ENCODE measurements at regions not wholly inside any gene's neighbourhood (a gene's known extent, or its start where the extent isn't known, plus 50 kb on each side); places are given as distances from the start of the nearest gene placed in this dataset.

DNA sequence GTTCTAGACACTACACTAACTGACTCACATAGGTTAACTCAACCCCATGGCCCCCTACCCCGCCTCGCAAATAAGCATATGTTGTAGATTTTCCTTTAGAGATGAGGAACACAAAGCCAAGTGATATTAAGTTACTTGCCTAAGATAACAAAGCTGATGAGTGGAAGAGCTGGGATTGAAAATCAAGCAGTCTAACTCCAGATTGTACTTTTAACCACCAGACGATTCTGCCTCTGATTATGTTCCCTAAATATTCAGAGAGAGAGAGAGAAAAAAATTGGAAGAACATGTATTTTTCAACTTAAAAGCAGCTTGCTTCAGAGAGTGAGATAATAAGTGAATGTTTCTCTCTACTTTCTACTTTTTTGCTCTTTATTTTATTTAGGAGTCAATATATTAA lies 66.9 kb upstream of the THBS1 start:
- TF ChIP-seq, protein P1, sequence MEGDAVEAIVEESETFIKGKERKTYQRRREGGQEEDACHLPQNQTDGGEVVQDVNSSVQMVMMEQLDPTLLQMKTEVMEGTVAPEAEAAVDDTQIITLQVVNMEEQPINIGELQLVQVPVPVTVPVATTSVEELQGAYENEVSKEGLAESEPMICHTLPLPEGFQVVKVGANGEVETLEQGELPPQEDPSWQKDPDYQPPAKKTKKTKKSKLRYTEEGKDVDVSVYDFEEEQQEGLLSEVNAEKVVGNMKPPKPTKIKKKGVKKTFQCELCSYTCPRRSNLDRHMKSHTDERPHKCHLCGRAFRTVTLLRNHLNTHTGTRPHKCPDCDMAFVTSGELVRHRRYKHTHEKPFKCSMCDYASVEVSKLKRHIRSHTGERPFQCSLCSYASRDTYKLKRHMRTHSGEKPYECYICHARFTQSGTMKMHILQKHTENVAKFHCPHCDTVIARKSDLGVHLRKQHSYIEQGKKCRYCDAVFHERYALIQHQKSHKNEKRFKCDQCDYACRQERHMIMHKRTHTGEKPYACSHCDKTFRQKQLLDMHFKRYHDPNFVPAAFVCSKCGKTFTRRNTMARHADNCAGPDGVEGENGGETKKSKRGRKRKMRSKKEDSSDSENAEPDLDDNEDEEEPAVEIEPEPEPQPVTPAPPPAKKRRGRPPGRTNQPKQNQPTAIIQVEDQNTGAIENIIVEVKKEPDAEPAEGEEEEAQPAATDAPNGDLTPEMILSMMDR (IDR thresholded peaks at IDR 0.05), result no peak
- TF ChIP-seq POLR2A (IDR thresholded peaks at IDR 0.05), result no peak
